ENCODE measurements at regions not wholly inside any gene's neighbourhood (a gene's known extent, or its start where the extent isn't known, plus 50 kb on each side); places are given as distances from the start of the nearest gene placed in this dataset.

DNA sequence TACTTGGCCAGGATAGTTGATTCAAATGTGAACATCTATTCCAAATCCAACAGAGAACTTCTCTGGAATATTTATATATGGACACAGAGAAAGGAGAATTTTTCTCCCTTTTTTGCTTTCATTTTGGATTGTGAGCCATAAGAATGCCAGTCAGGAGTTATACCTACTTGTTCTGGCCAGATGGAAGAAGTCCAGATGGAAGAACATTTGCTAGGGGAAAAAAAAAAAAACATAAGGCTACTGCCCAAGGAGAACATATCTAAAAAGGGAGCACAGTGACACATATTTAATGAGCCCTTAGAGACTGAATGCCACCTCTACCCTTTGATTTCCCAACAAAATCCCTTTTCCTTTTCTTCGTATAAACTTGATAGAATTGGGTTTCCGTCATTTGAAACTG is 61.7 kb upstream of the PPP2R2B start:
- no peaks in the 10 kb centered on the region for H3K36me3 Mint-ChIP-seq (ENCODE audit: low read depth, unreplicated experiment)
- no peaks in the 10 kb centered on the region for H3K27me3 Mint-ChIP-seq (ENCODE audit: unreplicated experiment)
- no peak overlapping the region for H3K4me3 Mint-ChIP-seq (ENCODE audit: unreplicated experiment)
- H3K9me3 Mint-ChIP-seq (ENCODE audit: unreplicated experiment) = no peaks in the 10 kb centered on the region
- TF ChIP-seq, protein P1, sequence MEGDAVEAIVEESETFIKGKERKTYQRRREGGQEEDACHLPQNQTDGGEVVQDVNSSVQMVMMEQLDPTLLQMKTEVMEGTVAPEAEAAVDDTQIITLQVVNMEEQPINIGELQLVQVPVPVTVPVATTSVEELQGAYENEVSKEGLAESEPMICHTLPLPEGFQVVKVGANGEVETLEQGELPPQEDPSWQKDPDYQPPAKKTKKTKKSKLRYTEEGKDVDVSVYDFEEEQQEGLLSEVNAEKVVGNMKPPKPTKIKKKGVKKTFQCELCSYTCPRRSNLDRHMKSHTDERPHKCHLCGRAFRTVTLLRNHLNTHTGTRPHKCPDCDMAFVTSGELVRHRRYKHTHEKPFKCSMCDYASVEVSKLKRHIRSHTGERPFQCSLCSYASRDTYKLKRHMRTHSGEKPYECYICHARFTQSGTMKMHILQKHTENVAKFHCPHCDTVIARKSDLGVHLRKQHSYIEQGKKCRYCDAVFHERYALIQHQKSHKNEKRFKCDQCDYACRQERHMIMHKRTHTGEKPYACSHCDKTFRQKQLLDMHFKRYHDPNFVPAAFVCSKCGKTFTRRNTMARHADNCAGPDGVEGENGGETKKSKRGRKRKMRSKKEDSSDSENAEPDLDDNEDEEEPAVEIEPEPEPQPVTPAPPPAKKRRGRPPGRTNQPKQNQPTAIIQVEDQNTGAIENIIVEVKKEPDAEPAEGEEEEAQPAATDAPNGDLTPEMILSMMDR (IDR thresholded peaks at IDR 0.05; ENCODE audit: unreplicated experiment) = no peak
- DNase-seq (ENCODE audit: low spot score) = no peak
- peaks cover 9% of the 10 kb centered on the region for H3K4me1 Mint-ChIP-seq (ENCODE audit: unreplicated experiment)
- no peak overlapping the region for H3K27ac Mint-ChIP-seq (ENCODE audit: unreplicated experiment)

DNA sequence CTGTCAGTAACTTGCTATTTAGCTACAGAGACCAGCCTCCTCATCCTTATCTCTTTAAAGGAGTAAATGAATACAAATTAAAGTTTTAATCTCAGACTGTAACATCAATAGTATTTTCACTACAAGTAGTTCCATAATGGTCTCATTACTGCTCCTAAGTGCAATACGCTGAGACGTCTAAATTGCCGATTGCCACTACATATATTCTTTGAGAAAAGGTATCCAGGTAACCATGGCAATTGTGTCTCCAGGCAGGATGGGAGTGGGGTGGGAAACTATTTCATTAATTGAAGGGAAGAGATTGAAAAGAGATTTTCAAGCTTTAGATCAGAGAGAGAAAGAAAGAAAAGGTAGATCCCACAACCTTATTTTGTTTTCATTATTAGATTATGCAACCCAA is 65.5 kb upstream of the PPP2R2B start:
- H3K27me3 Mint-ChIP-seq (ENCODE audit: unreplicated experiment) = no peaks in the 10 kb centered on the region
- H3K4me1 Mint-ChIP-seq (ENCODE audit: unreplicated experiment) = no peaks in the 10 kb centered on the region
- H3K4me3 Mint-ChIP-seq (ENCODE audit: unreplicated experiment) = no peak overlapping the region
- no peak for DNase-seq (ENCODE audit: low spot score)
- TF ChIP-seq, protein P1 (IDR thresholded peaks at IDR 0.05; ENCODE audit: unreplicated experiment) = no peak
- no peaks in the 10 kb centered on the region for H3K9me3 Mint-ChIP-seq (ENCODE audit: unreplicated experiment)
- H3K27ac Mint-ChIP-seq (ENCODE audit: unreplicated experiment) = no peak overlapping the region
- no peaks in the 10 kb centered on the region for H3K36me3 Mint-ChIP-seq (ENCODE audit: low read depth, unreplicated experiment)

DNA sequence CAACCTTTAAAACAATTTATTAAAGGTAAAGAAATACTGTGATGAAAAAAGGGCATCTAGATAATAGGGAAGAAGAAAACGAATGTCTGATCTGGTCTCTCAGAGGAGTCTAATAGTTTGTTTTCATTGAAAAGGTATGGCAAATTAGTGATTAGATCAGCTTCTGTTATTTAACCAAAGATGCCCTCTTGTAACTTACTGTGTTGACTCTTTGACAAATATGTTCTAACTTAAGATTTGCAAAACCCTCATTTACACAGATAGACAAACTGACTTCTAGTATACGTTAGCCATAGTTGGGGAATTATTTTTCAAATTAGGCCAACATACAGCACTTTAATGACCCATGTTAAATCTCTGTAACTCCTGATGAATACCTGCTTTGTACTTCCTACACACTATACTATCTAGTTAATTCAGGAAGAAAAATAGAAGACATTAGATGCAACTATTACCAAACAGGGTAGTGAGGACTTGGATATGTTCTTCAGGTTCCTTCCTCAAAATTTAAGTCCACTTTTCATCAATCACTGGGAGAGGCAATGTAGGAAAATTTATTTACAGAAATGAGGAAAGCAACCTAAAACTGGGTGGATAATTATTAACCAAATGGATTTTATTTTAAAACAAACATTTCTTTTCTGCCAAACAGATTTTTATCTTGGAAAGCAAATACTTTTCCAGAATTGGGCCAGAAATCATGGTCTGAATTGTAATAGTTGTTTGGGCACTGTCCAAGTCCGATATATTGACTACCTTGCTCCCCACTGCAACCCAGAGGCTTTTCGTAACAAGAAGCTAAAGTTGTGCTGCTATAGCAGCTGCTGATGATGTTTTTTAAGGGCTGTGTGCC is 66.4 kb upstream of the PPP2R2B start:
- Mint-ChIP-seq H3K4me1 (ENCODE audit: unreplicated experiment) (no peaks in the 10 kb centered on the region), H3K4me3 (ENCODE audit: unreplicated experiment) (no peak overlapping the region), H3K9me3 (ENCODE audit: unreplicated experiment) (no peaks in the 10 kb centered on the region), H3K27ac (ENCODE audit: unreplicated experiment) (no peak overlapping the region), H3K36me3 (ENCODE audit: low read depth, unreplicated experiment) (no peaks in the 10 kb centered on the region), H3K27me3 (ENCODE audit: unreplicated experiment) (no peaks in the 10 kb centered on the region)
- no peak for DNase-seq (ENCODE audit: low spot score)
- TF ChIP-seq, protein P1 (IDR thresholded peaks at IDR 0.05; ENCODE audit: unreplicated experiment) = no peak

DNA sequence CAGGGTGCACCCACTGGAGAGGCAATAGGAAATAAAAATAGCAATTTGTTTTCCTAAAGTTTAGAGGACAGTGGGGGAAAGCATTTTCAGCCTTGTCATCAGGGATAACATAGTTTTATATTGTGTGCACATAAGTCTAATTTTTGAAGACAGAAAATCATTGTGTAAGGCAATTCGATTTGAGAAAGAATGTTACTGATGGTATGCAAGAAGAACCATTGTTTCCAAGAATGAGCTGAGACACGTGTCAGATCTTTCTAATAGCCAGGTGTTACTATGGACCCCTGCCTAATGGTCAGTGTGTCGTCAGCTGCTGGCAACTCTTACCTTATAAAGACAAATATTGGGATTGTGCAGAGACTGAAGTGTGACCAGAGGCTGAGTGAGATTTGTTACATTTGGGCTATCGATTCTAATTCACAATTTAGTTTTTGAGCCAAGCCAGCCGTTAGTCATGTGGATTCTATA is 67.1 kb upstream of the PPP2R2B start:
- TF ChIP-seq, protein P1 (IDR thresholded peaks at IDR 0.05; ENCODE audit: unreplicated experiment) = no peak
- Mint-ChIP-seq H3K4me3 (ENCODE audit: unreplicated experiment) (no peak overlapping the region), H3K27ac (ENCODE audit: unreplicated experiment) (no peak overlapping the region), H3K36me3 (ENCODE audit: low read depth, unreplicated experiment) (no peaks in the 10 kb centered on the region), H3K9me3 (ENCODE audit: unreplicated experiment) (no peaks in the 10 kb centered on the region), H3K4me1 (ENCODE audit: unreplicated experiment) (no peaks in the 10 kb centered on the region), H3K27me3 (ENCODE audit: unreplicated experiment) (no peaks in the 10 kb centered on the region)
- DNase-seq (ENCODE audit: low spot score) = no peak

DNA sequence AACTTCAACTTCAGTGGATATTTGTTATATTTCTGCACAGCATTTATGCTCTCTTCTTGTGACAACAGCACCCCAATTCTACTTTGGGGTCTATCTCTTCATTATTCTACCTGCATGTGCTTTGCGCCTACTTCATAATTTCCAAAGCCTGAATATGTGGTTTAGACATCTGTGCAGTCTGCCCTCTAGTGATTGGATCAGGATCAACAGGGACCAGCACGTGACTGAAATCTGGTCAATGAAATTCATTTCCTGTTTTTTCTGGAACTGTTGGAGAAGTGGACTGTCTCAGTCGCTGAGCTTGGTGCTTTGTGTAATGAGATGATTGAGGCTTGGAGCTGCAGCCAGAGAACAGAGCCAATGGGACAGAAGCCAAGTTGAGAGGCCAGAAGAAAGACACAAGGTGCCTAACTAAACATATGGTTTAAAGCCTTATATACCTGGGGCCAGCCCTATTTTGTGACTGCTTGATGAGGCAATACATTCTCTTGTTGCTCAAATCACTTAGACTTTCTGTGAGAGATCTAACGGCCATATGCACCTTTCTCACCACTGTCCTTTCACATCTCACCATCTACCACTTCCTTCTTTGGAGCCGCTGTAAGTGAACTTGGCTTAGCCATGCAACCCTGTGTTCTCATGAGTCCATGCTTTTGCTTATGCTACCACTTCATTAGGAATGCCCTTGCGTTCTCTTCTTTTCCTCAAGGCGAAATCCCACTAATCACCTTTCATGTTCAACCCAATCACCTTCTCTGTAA is 68.8 kb upstream of the PPP2R2B start:
- no peaks in the 10 kb centered on the region for H3K27me3 Mint-ChIP-seq (ENCODE audit: unreplicated experiment)
- no peaks in the 10 kb centered on the region for H3K9me3 Mint-ChIP-seq (ENCODE audit: unreplicated experiment)
- TF ChIP-seq, protein P1 (IDR thresholded peaks at IDR 0.05; ENCODE audit: unreplicated experiment) = peak; percentile 59
- DNase-seq (ENCODE audit: low spot score) = peak; percentile 39
- no peak overlapping the region for H3K27ac Mint-ChIP-seq (ENCODE audit: unreplicated experiment)
- H3K4me1 Mint-ChIP-seq (ENCODE audit: unreplicated experiment) = no peaks in the 10 kb centered on the region
- H3K36me3 Mint-ChIP-seq (ENCODE audit: low read depth, unreplicated experiment) = no peaks in the 10 kb centered on the region
- no peak overlapping the region for H3K4me3 Mint-ChIP-seq (ENCODE audit: unreplicated experiment)

Measured in endothelial cell (in vitro differentiated cells).